ENCODE measurements at regions not wholly inside any gene's neighbourhood (a gene's known extent, or its start where the extent isn't known, plus 50 kb on each side); places are given as distances from the start of the nearest gene placed in this dataset.

DNA sequence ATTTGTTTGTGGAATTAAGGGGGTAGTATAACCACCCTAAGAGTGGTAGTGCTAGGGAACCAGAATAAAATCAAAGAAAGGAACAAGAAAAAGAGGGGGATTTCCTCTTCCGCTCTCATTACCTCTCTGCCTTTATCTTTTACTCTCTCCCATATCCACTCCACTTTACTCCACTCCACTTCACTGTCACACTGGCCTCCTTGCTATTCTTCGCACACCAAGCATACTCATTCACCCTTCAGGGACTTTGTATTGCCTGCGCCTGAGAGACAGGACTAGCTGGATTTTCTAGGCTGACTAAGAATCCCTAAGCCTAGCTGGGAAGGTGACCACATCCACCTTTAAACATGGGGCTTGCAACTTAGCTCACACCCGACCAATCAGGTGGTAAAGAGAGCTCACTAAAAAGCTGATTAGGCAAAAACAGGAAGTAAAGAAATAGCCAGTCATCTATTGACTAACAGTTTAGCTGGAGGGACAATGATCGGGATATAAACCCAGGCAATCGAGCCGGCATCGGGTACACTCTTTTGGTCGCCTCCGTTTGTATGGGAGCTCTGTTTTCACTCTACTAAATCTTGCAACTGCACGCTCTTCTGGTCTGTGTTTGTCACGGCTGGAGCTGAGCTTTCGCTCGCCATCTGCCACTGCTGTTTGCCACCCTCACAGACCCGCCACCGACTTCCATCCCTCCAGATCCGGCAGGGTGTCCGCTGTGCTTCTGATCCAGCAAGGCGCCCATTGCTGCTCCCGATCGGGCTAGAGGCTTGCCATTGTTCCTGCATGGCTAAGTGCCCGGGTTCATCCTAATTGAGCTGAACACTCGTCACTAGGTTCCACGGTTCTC is 121.8 kb downstream of the FAM170A start:
- TF ChIP-seq, protein P1, sequence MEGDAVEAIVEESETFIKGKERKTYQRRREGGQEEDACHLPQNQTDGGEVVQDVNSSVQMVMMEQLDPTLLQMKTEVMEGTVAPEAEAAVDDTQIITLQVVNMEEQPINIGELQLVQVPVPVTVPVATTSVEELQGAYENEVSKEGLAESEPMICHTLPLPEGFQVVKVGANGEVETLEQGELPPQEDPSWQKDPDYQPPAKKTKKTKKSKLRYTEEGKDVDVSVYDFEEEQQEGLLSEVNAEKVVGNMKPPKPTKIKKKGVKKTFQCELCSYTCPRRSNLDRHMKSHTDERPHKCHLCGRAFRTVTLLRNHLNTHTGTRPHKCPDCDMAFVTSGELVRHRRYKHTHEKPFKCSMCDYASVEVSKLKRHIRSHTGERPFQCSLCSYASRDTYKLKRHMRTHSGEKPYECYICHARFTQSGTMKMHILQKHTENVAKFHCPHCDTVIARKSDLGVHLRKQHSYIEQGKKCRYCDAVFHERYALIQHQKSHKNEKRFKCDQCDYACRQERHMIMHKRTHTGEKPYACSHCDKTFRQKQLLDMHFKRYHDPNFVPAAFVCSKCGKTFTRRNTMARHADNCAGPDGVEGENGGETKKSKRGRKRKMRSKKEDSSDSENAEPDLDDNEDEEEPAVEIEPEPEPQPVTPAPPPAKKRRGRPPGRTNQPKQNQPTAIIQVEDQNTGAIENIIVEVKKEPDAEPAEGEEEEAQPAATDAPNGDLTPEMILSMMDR (IDR thresholded peaks at IDR 0.05), result no peak
- TF ChIP-seq POLR2A (IDR thresholded peaks at IDR 0.05) (no peak), POLR2AphosphoS5 (IDR thresholded peaks at IDR 0.05) (no peak)
